NCI-H2227 (cell line): ENCODE measurements at regions not wholly inside any gene's neighbourhood (a gene's known extent, or its start where the extent isn't known, plus 50 kb on each side); places are given as distances from the start of the nearest gene placed in this dataset.
A peak's percentile ranks its signal among the peaks of the same experiment; 100 is the strongest.

Experiments used
- DNase-seq: peaks from one replicate; lab custom pipeline; 2025; ENCODE audit not compliant: unreplicated experiment; lab: John Stamatoyannopoulos, UW

GRCh38 chr18:41553716-41554115 lies 401.3 kb upstream of the PIK3C3 start:
- no peak for DNase-seq

- DNase-seq = no peak
These were observed 406.3 kb upstream of the PIK3C3 start for GRCh38 chr18:41548521-41549260.

- DNase-seq = no peak
These were observed 409.7 kb upstream of the PIK3C3 start for GRCh38 chr18:41545091-41545888.

GRCh38 chr18:41543815-41544214 lies 411.2 kb upstream of the PIK3C3 start:
- no peak for DNase-seq

- DNase-seq = no peak
These were observed 414.7 kb upstream of the PIK3C3 start for GRCh38 chr18:41540237-41540871.

GRCh38 chr18:41538751-41539150 lies 416.3 kb upstream of the PIK3C3 start:
- no peak for DNase-seq

GRCh38 chr18:41537666-41538065 lies 417.4 kb upstream of the PIK3C3 start:
- peak; percentile 29 for DNase-seq

GRCh38 chr18:41532344-41533086 lies 422.5 kb upstream of the PIK3C3 start:
- peak; percentile 28 for DNase-seq

GRCh38 chr18:41530970-41531369 lies 424.1 kb upstream of the PIK3C3 start:
- DNase-seq = no peak

GRCh38 chr18:41529093-41529492 lies 425.9 kb upstream of the PIK3C3 start:
- no peak for DNase-seq

GRCh38 chr18:41526054-41526453 lies 429.0 kb upstream of the PIK3C3 start:
- DNase-seq = no peak

- DNase-seq = no peak
These were observed 430.2 kb upstream of the PIK3C3 start for GRCh38 chr18:41524674-41525470.

GRCh38 chr18:41517142-41517541 lies 437.9 kb upstream of the PIK3C3 start:
- no peak for DNase-seq

GRCh38 chr18:41513438-41513837 lies 441.6 kb upstream of the PIK3C3 start:
- DNase-seq = no peak

- no peak for DNase-seq
These were observed 450.7 kb upstream of the PIK3C3 start for GRCh38 chr18:41504316-41504715.

- DNase-seq = no peak
These were observed 453.2 kb upstream of the PIK3C3 start for GRCh38 chr18:41501848-41502247.

GRCh38 chr18:41499345-41499744 lies 455.7 kb upstream of the PIK3C3 start:
- peak; percentile 11 for DNase-seq

GRCh38 chr18:41490861-41491260 lies 464.2 kb upstream of the PIK3C3 start:
- DNase-seq = peak; percentile 47

- DNase-seq = no peak
These were observed 468.5 kb upstream of the PIK3C3 start for GRCh38 chr18:41486575-41486974.

- DNase-seq = no peak
These were observed 471.0 kb upstream of the PIK3C3 start for GRCh38 chr18:41484069-41484468.
